Natural killer cell (primary cell): ENCODE measurements at regions not wholly inside any gene's neighbourhood (a gene's known extent, or its start where the extent isn't known, plus 50 kb on each side); places are given as distances from the start of the nearest gene placed in this dataset.
"Not testable (repeated sequence)": the region's sequence is repeated elsewhere in the genome, so short reads cannot be mapped to it uniquely, and the experiment has no call there.

ENCODE experiments used
- ATAC-seq, 3 donors: fragments of 150-1000 bp in 2 of 3; fragments of 200-7000 bp in 1 of 3; cut with Tn5 transposase; 1 replicate in 1 of 3; 2 replicates in 2 of 3; pipeline ENCODE4 v1.10.0; 2021; ENCODE audit warnings: mild to moderate bottlenecking in 2 of 3, moderate library complexity in 2 of 3
- DNase-seq, 2 donors: peaks; one replicate each; pipeline versions ENCODE4 v3.0.0 to v3.0.0-alpha.2; 2013 to 2021; ENCODE audit warnings: mixed read lengths in 1 of 2
- H3K27ac ChIP-seq: one replicate; pipeline ENCODE4 v1.5.1; 2013; ENCODE audit warnings: mild to moderate bottlenecking, low read length
- H3K27me3 ChIP-seq: one replicate; pipeline ENCODE4 v1.6.1; 2013; ENCODE audit warnings: low read length; ENCODE audit not compliant: control insufficient read depth, insufficient read depth
- H3K36me3 ChIP-seq: one replicate; pipeline ENCODE4 v1.6.1; 2013; ENCODE audit warnings: low read length; ENCODE audit not compliant: control insufficient read depth, insufficient read depth
- H3K4me1 ChIP-seq: one replicate; pipeline ENCODE4 v1.6.1; 2013; ENCODE audit warnings: low read length; ENCODE audit not compliant: control insufficient read depth, insufficient read depth
- H3K4me3 ChIP-seq: one replicate; pipeline ENCODE4 v1.5.1; 2013; ENCODE audit warnings: low read length
- H3K9me3 ChIP-seq: one replicate; pipeline ENCODE4 v1.6.1; 2013; ENCODE audit warnings: low read length; ENCODE audit not compliant: control insufficient read depth, insufficient read depth
- H3K27ac Mint-ChIP-seq, 2 donors: one replicate each; pipeline ENCODE4 v1.8.0; 2022; ENCODE audit warnings: mild to moderate bottlenecking in 2 of 2, mixed read lengths in 2 of 2, moderate library complexity in 1 of 2
- H3K27me3 Mint-ChIP-seq, 2 donors: one replicate each; pipeline ENCODE4 v1.8.0; 2022; ENCODE audit warnings: low read depth in 2 of 2, mixed read lengths in 2 of 2
- H3K36me3 Mint-ChIP-seq: one replicate; pipeline ENCODE4 v1.8.0; 2022; ENCODE audit warnings: mixed read lengths
- H3K4me1 Mint-ChIP-seq, 2 donors: one replicate each; pipeline ENCODE4 v1.8.0; 2022; ENCODE audit warnings: mixed read lengths in 2 of 2
- H3K4me3 Mint-ChIP-seq: one replicate; pipeline ENCODE4 v1.8.0; 2022; ENCODE audit warnings: mild to moderate bottlenecking, moderate library complexity, mixed read lengths
- H3K9me3 Mint-ChIP-seq, 2 donors: one replicate each; pipeline ENCODE4 v1.8.0; 2022; ENCODE audit warnings: mixed read lengths in 2 of 2
- CTCF ChIP-seq: fragments of 200-600 bp; IDR thresholded peaks from one replicate; pipeline ENCODE4 v1.8.0; 2022; ENCODE audit warnings: antibody characterized with exemption
- WGBS: methylation state at CpG from one replicate; pipeline ENCODE4 v1.1.7; 2013; ENCODE audit warnings: missing lambda C conversion rate; ENCODE audit not compliant: insufficient coverage; 5-methylcytosine and 5-hydroxymethylcytosine counted together
- intact Hi-C: fragments of 100-400 bp; cut with micrococcal nuclease; formaldehyde crosslinking; loops from one replicate; pipeline ENCODE4 v1.14.2; 2022

GRCh38 chr21:28687586-28687985 lies 305.1 kb downstream of the LTN1 start:
- no peak overlapping the region for H3K27ac Mint-ChIP-seq
- no peak for ATAC-seq
- Histone ChIP-seq H3K36me3 (peaks cover 4% of the 10 kb centered on the region), H3K4me1 (no peaks in the 10 kb centered on the region), H3K27ac (no peak overlapping the region), H3K4me3 (no peak overlapping the region), H3K27me3 (no peaks in the 10 kb centered on the region), H3K9me3 (no peaks in the 10 kb centered on the region)
- intact Hi-C loops, result no loop called here
- H3K9me3 Mint-ChIP-seq, result no peaks in the 10 kb centered on the region
- peaks cover 33 to 37% of the 10 kb centered on the region in 2 donors for H3K4me1 Mint-ChIP-seq
- WGBS, result 97% methylated on average over 1 of the region's 1 CpG
- H3K4me3 Mint-ChIP-seq, result no peak overlapping the region
- H3K36me3 Mint-ChIP-seq, result no peaks in the 10 kb centered on the region
- no peak for DNase-seq
- no peaks in the 10 kb centered on the region for H3K27me3 Mint-ChIP-seq
- no peak for TF ChIP-seq CTCF

- H3K4me1 Mint-ChIP-seq, result peaks cover 23 to 29% of the 10 kb centered on the region in 2 donors
- H3K4me3 Mint-ChIP-seq, result no peak overlapping the region
- H3K27ac ChIP-seq, result no peak overlapping the region
Measured at GRCh38 chr21:28683982-28684752, 308.5 kb downstream of the LTN1 start.

GRCh38 chr21:28682884-28683283 lies 309.8 kb downstream of the LTN1 start:
- H3K4me1 ChIP-seq, H3K27me3 ChIP-seq, H3K4me3 ChIP-seq, H3K27me3 Mint-ChIP-seq, H3K36me3 Mint-ChIP-seq, intact Hi-C loops, H3K9me3 ChIP-seq, H3K27ac ChIP-seq, H3K9me3 Mint-ChIP-seq, ATAC-seq, H3K27ac Mint-ChIP-seq, H3K4me3 Mint-ChIP-seq, H3K36me3 ChIP-seq, DNase-seq: not testable (repeated sequence)
- WGBS, result no CpG with 5 or more reads among the region's 3 CpGs
- H3K4me1 Mint-ChIP-seq, result peaks cover 35 to 40% of the 10 kb centered on the region in 2 donors

More at GRCh38 chr21:28683982-28684752, 308.5 kb downstream of the LTN1 start:
- no peaks in the 10 kb centered on the region for H3K9me3 Mint-ChIP-seq
- no peak overlapping the region for H3K4me3 ChIP-seq
- H3K4me1 ChIP-seq, result no peaks in the 10 kb centered on the region
- DNase-seq (no peak), ATAC-seq (no peak)
- WGBS, result 90% methylated on average over 6 of the region's 6 CpGs
- H3K27ac Mint-ChIP-seq, result no peak overlapping the region
- intact Hi-C loops, result no loop called here
- H3K36me3 Mint-ChIP-seq, result no peaks in the 10 kb centered on the region
- no peak for TF ChIP-seq CTCF
- H3K9me3 ChIP-seq, result no peaks in the 10 kb centered on the region
- H3K27me3 Mint-ChIP-seq, result no peaks in the 10 kb centered on the region
- no peaks in the 10 kb centered on the region for H3K27me3 ChIP-seq
- H3K36me3 ChIP-seq, result peaks cover 4% of the 10 kb centered on the region

GRCh38 chr21:28677096-28677495 lies 315.6 kb downstream of the LTN1 start:
- H3K9me3 Mint-ChIP-seq, intact Hi-C loops, H3K27me3 ChIP-seq, H3K4me1 ChIP-seq, ATAC-seq, H3K9me3 ChIP-seq, DNase-seq, H3K27ac ChIP-seq, H3K4me3 Mint-ChIP-seq, H3K36me3 Mint-ChIP-seq, H3K27me3 Mint-ChIP-seq, H3K4me3 ChIP-seq, H3K27ac Mint-ChIP-seq, H3K36me3 ChIP-seq: not testable (repeated sequence)
- 98% methylated on average over 13 of the region's 13 CpGs for WGBS
- peaks cover 51 to 64% of the 10 kb centered on the region in 2 donors for H3K4me1 Mint-ChIP-seq
